ENCODE measurements at regions not wholly inside any gene's neighbourhood (a gene's known extent, or its start where the extent isn't known, plus 50 kb on each side); places are given as distances from the start of the nearest gene placed in this dataset.

DNA sequence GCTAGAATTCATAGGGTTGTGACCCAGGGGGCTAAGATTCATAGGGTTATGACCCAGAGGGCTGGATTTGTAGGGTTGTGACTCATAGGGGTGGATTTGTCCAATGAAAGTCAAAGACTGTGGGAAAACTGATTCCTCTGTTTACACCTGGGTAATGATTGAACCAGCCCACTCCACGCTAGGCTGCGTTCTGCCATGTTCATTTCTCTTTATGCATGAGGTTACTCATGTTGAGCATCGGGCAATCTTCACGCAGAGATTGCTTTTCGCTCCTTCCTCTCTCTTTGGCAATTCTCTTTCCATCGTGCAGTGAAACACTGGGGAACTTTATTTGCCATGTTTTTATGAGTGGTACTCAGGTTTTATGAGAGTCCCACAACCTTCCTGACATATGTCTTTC lies 127.8 kb downstream of the CRLF2 start:
- no peaks in the 10 kb centered on the region for H4K20me1 ChIP-seq (ENCODE audit: control insufficient read depth, insufficient read depth)
- no peak for DNase-seq (ENCODE audit: low read depth, low spot score)
- H3K79me2 ChIP-seq (ENCODE audit: control insufficient read depth, insufficient read depth, low read length), result no peaks in the 10 kb centered on the region
- RAD21 ChIA-PET (ENCODE audit: unreplicated experiment), result no interaction called here
- no peak overlapping the region for H3K4me3 ChIP-seq
- no peaks in the 10 kb centered on the region for H3K27me3 ChIP-seq (replicated peaks in 1 of 2; ENCODE audit: control insufficient read depth in 2 of 2, insufficient read depth in 2 of 2, low read length in 1 of 2)
- CTCF ChIA-PET, result no interaction called here
- H2AFZ ChIP-seq (ENCODE audit: control insufficient read depth, low read depth, low read length), result no peak overlapping the region
- no peak for ATAC-seq
- H3K36me3 ChIP-seq (ENCODE audit: control insufficient read depth in 2 of 2, insufficient read depth in 2 of 2, low read length in 1 of 2), result no peaks in the 10 kb centered on the region
- TF ChIP-seq ZNF207 (IDR thresholded peaks at IDR 0.05; ENCODE audit: borderline replicate concordance), result no peak
- TF ChIP-seq, protein P1, sequence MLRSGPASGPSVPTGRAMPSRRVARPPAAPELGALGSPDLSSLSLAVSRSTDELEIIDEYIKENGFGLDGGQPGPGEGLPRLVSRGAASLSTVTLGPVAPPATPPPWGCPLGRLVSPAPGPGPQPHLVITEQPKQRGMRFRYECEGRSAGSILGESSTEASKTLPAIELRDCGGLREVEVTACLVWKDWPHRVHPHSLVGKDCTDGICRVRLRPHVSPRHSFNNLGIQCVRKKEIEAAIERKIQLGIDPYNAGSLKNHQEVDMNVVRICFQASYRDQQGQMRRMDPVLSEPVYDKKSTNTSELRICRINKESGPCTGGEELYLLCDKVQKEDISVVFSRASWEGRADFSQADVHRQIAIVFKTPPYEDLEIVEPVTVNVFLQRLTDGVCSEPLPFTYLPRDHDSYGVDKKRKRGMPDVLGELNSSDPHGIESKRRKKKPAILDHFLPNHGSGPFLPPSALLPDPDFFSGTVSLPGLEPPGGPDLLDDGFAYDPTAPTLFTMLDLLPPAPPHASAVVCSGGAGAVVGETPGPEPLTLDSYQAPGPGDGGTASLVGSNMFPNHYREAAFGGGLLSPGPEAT (IDR thresholded peaks at IDR 0.05; ENCODE audit: low read depth), result no peak
- in situ Hi-C loops (cut with MboI), result no loop called here
- no peak overlapping the region for H3K4me2 ChIP-seq (ENCODE audit: control insufficient read depth, insufficient read depth)
- no peaks in the 10 kb centered on the region; the same call in 2 of the 3 replicates for H3K9me3 ChIP-seq (replicated peaks; ENCODE audit: control insufficient read depth, insufficient read depth, low read length)
- intact Hi-C loops (cut with micrococcal nuclease; ENCODE audit: unreplicated experiment), result no loop called here
- H3K4me1 ChIP-seq (ENCODE audit: control insufficient read depth, insufficient read depth, low read length), result no peaks in the 10 kb centered on the region
- SMC1A ChIA-PET (ENCODE audit: uncharacterized antibody, unreplicated experiment), result no interaction called here
- H3K27ac ChIP-seq (ENCODE audit: control insufficient read depth, insufficient read depth), result no peak overlapping the region
- WGBS (ENCODE audit: insufficient coverage, insufficient replicate concordance, low lambda C conversion rate, missing lambda C conversion rate), result 61% methylated on average over 6 of the region's 6 CpGs
- no peak for FAIRE-seq
- BruUV-seq (replicated peaks), result no TSS peak
- no peak overlapping the region for H3K9ac ChIP-seq (ENCODE audit: control insufficient read depth, insufficient read depth, low read length)
- POLR2A ChIA-PET, result no interaction called here

DNA sequence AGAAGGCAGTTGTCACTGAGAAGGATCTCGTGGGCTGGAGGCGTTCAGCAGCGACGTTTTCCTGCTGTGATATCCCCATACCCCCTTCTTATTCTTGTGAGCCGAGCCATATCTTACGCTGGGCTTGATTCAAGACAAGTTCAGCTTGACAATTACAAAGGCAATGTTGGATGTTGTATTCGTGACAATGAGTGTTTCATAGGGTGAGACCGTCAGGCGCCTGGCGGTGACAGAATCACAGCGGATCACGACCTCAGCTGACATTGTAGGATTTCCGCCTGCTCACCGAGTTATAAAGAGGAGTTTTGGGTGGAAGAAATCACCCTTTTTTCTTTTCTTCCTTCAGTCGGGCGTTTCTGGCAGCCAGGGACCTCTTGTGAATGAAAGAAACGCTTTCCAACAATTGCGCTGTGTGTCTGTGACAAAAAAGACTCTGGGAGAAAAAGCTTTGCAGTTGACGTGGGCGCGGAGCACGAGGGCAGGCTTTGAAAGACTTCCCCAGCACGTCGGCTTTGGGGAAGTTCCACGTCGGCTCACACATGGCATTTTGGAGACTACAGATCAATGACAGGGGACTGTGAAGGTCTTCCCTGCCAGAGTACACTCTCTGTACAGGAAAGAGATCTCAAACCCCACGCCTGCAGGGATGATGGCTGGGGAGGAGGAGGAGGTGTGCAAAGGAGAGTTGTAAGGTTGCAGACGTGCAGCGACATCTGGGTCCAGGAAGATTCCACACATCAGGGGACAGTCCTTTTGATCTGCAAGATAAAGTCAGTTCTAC lies 135.4 kb downstream of the CRLF2 start:
- WGBS (ENCODE audit: insufficient coverage, insufficient replicate concordance, low lambda C conversion rate, missing lambda C conversion rate), result 60% methylated on average over 29 of the region's 29 CpGs
- ChIA-PET SMC1A (ENCODE audit: uncharacterized antibody, unreplicated experiment) (no interaction called here), RAD21 (ENCODE audit: unreplicated experiment) (no interaction called here), POLR2A (no interaction called here), CTCF (no interaction called here)
- H3K79me2 ChIP-seq (ENCODE audit: control insufficient read depth, insufficient read depth, low read length), result no peaks in the 10 kb centered on the region
- intact Hi-C loops (cut with micrococcal nuclease; ENCODE audit: unreplicated experiment) (no loop called here), in situ Hi-C loops (cut with MboI) (no loop called here)
- FAIRE-seq (no peak), ATAC-seq (no peak), DNase-seq (ENCODE audit: low read depth, low spot score) (no peak)
- no peaks in the 10 kb centered on the region for H3K4me1 ChIP-seq (ENCODE audit: control insufficient read depth, insufficient read depth, low read length)
- H3K9ac ChIP-seq (ENCODE audit: control insufficient read depth, insufficient read depth, low read length), result no peak overlapping the region
- no TSS peak for BruUV-seq (replicated peaks)
- no peaks in the 10 kb centered on the region for H3K27me3 ChIP-seq (replicated peaks in 1 of 2; ENCODE audit: control insufficient read depth in 2 of 2, insufficient read depth in 2 of 2, low read length in 1 of 2)
- H3K36me3 ChIP-seq (ENCODE audit: control insufficient read depth in 2 of 2, insufficient read depth in 2 of 2, low read length in 1 of 2), result no peaks in the 10 kb centered on the region
- H3K4me2 ChIP-seq (ENCODE audit: control insufficient read depth, insufficient read depth), result no peak overlapping the region
- H3K9me3 ChIP-seq (replicated peaks; ENCODE audit: control insufficient read depth, insufficient read depth, low read length), result peaks cover 4% of the 10 kb centered on the region; the same call in 2 of the 3 replicates
- no peak overlapping the region for H3K4me3 ChIP-seq
- no peak overlapping the region; the same call in 1 of the 2 replicates for H2AFZ ChIP-seq (ENCODE audit: control insufficient read depth, low read depth, low read length)
- H3K27ac ChIP-seq (ENCODE audit: control insufficient read depth, insufficient read depth), result no peak overlapping the region
- no peaks in the 10 kb centered on the region for H4K20me1 ChIP-seq (ENCODE audit: control insufficient read depth, insufficient read depth)
- TF ChIP-seq, protein P2, sequence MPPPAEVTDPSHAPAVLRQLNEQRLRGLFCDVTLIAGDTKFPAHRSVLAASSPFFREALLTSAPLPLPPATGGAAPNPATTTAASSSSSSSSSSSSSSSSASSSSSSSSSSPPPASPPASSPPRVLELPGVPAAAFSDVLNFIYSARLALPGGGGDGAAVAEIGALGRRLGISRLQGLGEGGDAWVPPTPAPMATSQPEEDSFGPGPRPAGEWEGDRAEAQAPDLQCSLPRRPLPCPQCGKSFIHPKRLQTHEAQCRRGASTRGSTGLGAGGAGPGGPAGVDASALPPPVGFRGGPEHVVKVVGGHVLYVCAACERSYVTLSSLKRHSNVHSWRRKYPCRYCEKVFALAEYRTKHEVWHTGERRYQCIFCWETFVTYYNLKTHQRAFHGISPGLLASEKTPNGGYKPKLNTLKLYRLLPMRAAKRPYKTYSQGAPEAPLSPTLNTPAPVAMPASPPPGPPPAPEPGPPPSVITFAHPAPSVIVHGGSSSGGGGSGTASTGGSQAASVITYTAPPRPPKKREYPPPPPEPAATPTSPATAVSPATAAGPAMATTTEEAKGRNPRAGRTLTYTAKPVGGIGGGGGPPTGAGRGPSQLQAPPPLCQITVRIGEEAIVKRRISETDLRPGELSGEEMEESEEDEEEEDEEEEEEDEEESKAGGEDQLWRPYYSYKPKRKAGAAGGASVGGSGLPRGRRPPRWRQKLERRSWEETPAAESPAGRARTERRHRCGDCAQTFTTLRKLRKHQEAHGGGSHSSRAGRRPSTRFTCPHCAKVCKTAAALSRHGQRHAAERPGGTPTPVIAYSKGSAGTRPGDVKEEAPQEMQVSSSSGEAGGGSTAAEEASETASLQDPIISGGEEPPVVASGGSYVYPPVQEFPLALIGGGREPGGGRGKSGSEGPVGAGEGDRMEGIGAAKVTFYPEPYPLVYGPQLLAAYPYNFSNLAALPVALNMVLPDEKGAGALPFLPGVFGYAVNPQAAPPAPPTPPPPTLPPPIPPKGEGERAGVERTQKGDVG (CRISPR knock-in tag; IDR thresholded peaks at IDR 0.05), result no peak
- TF ChIP-seq CHD2 (IDR thresholded peaks at IDR 0.05; ENCODE audit: borderline replicate concordance, low read depth, low read length), result no peak
- no peak for TF ChIP-seq SPI1 (IDR thresholded peaks at IDR 0.05; ENCODE audit: borderline replicate concordance, insufficient read depth, low read depth, low read length)
- TF ChIP-seq POLR2AphosphoS5 (IDR thresholded peaks at IDR 0.05; ENCODE audit: low read length), result no peak
- TF ChIP-seq, protein P3, sequence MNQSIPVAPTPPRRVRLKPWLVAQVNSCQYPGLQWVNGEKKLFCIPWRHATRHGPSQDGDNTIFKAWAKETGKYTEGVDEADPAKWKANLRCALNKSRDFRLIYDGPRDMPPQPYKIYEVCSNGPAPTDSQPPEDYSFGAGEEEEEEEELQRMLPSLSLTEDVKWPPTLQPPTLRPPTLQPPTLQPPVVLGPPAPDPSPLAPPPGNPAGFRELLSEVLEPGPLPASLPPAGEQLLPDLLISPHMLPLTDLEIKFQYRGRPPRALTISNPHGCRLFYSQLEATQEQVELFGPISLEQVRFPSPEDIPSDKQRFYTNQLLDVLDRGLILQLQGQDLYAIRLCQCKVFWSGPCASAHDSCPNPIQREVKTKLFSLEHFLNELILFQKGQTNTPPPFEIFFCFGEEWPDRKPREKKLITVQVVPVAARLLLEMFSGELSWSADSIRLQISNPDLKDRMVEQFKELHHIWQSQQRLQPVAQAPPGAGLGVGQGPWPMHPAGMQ (IDR thresholded peaks at IDR 0.05; ENCODE audit: borderline replicate concordance), result no peak
- TF ChIP-seq KAT2A (conservative IDR thresholded peaks at IDR 0.05; ENCODE audit: control insufficient read depth, low read depth, low read length), result no peak
- TF ChIP-seq NFYB (IDR thresholded peaks at IDR 0.05; ENCODE audit: insufficient read depth, low read depth, low read length), result no peak
